HG03442 (cell line): ENCODE measurements at regions not wholly inside any gene's neighbourhood (a gene's known extent, or its start where the extent isn't known, plus 50 kb on each side); places are given as distances from the start of the nearest gene placed in this dataset.

Experiments
- ATAC-seq: cut with Tn5 transposase; IDR thresholded peaks from one replicate; pipeline ENCODE4 v1.9.1; 2021; ENCODE audit warnings: mild to moderate bottlenecking, moderate library complexity; ENCODE audit not compliant: unreplicated experiment

DNA sequence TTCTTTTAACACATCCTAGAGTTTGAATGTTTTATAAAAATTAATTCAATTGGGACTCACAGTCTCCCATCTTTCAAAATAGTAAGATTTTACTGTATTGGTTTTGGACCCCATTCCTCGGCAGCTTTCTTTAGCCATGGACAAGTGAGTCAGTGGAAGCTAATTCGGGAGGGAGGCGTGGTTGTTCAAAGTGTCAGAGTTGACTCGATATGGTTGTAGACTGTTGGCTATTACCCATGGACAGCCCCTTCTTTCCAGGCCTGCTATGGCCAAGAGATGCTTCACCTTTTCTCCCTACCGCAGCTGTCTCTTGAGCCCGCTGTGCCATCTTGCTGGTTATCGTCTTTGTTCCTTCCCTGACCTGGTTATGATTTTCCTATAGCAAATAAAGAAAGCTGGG lies 243.0 kb downstream of the CD83 start:
- no peak for ATAC-seq

- ATAC-seq: no peak
These were observed 243.7 kb downstream of the CD83 start for GRCh38 chr6:14361297-14361696.

- ATAC-seq: no peak
These were observed 244.5 kb downstream of the CD83 start for GRCh38 chr6:14361956-14362587.

GRCh38 chr6:14364370-14364769 lies 246.8 kb downstream of the CD83 start:
- ATAC-seq: no peak

- no peak for ATAC-seq
These were observed 247.8 kb downstream of the CD83 start for GRCh38 chr6:14365393-14365792.

GRCh38 chr6:14366315-14366714 lies 248.7 kb downstream of the CD83 start:
- no peak for ATAC-seq

GRCh38 chr6:14366872-14367271 lies 249.3 kb downstream of the CD83 start:
- ATAC-seq: no peak

- no peak for ATAC-seq
These were observed 249.7 kb downstream of the CD83 start for GRCh38 chr6:14367296-14367695.

GRCh38 chr6:14369717-14370116 lies 252.1 kb downstream of the CD83 start:
- no peak for ATAC-seq

DNA sequence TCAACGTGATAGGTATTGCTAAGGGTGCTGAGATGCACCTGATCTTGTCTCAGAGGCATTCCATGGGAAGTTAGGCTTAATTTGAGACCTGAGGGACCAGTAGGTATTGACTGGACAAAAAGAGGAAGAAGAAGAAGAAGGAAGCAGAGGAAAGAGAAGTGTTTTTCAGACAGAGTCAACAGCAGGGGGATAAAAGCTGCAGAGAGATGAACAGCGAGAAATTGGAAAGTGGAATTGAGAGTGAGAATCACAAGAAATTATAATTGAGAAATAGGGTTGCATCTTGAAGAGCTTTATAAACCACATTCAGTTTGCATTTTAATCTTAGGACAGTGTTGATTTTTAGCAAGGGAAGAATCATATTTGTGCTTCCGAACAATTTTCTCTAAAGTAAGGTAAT lies 254.0 kb downstream of the CD83 start:
- ATAC-seq: no peak

- no peak for ATAC-seq
These were observed 255.3 kb downstream of the CD83 start for GRCh38 chr6:14372734-14373489.

DNA sequence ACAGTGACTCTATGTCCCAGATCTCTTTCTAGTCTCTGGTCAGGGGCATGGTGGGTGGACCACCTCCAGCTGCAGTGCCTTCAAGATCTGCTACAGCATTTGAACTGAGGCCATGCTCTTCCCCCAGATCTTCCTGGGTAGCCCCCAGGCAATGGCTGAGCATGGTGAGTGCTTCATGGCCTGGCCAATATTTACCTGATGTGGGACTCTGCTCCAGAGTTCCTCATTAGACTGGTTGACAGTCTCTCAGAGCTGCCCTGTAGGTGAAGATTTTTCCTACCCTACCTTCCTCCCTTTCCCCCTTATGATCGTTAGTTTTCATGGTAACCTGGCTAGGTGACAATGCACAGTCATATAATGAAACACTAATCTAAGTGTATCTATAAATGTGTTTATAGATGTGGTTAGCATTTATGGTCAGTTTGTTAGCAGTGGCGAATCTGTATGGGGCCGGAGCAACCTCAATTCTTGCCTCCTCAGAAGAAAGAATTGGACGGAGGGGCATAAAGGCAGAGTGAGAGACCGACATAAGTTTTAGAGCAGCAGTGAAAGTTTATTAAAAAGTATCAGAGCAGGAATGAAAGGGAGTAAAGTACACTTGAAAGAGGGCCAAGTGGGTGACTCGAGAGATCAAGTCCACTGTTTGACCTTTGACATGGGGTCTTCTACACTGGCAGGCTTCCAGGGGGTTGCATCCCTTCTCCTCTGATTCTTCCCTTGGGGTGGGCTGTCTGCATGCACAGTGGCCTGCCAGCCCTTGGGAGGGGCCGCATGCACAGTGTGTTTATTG lies 256.3 kb downstream of the CD83 start:
- ATAC-seq: no peak

- no peak for ATAC-seq
These were observed 258.4 kb downstream of the CD83 start for GRCh38 chr6:14375930-14376329.

- ATAC-seq: no peak
These were observed 262.0 kb downstream of the CD83 start for GRCh38 chr6:14379568-14379967.

DNA sequence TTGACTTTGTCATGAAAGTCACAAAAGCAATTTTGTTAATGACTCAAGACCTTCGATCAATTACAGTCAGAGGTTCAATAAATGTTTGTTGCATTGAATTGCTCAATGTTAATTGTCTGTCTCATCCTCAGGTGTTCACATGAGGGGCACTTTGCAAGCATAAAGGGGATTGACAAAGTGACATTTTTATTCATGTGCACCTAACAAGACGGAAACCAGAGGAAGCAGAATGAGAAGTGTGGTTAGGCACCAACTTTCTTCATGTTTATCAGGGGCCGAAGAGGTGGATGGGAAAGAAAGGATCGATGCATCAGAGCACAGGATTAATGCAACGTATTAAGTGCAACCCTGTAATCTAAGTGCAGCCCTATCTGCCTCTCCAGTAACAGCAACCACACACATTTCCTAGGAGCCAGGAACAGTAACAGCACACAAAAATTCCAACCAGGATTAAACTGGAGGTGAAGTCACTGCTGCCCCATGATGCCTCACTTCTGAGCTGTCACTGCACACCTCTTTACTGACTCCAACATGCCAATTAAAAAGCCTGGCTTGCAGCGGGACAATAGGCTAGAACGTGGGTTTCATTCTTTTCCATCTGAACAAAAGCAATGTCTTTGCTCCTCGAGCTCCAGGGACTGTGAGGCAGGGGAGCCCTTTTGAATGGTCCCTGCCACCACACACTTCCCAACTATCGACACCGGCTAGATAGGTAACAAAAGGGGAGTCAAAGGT lies 262.7 kb downstream of the CD83 start:
- ATAC-seq: no peak

DNA sequence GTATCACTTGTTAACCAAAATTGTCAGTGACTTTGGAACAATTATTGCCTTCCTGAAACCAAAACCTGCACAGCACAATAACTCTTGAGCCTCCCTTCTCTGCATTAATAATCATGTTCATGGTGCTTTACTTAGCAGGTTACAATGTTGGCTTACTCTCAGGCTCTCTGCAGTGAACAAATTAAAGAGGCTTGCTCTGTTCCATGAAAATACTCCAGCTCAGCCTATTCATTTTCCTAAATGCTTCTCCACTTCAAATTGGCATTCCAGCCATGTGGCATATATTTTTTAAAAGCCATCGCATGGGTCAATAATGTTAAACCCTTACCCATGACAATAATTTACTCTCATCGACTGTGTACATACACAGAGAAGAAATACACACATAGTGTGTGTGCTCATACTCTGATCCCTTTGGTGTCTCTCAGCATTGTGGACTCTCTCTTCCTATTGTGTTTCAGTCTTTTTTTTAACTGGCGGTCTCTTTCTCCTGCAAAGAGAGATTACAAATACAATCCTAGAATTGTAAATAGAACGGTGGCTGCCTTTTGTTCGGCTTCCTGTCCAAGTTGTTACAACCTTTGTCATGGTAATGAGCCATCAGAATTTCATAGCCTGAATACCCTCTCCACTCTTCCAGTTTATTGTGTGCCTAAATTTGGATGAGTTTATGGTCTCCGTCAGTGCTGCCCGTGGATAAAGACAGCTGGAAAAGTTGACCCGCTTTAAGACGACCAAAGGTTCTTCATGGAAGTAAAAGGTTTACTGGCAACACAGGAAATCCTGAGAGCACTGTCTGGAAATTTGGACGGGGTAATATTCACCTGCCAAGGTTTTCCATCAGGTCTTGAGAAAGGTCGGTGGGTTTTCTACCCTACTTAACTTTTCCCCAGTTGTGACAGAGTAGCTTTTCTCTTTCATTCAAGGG lies 263.6 kb downstream of the CD83 start:
- no peak for ATAC-seq

DNA sequence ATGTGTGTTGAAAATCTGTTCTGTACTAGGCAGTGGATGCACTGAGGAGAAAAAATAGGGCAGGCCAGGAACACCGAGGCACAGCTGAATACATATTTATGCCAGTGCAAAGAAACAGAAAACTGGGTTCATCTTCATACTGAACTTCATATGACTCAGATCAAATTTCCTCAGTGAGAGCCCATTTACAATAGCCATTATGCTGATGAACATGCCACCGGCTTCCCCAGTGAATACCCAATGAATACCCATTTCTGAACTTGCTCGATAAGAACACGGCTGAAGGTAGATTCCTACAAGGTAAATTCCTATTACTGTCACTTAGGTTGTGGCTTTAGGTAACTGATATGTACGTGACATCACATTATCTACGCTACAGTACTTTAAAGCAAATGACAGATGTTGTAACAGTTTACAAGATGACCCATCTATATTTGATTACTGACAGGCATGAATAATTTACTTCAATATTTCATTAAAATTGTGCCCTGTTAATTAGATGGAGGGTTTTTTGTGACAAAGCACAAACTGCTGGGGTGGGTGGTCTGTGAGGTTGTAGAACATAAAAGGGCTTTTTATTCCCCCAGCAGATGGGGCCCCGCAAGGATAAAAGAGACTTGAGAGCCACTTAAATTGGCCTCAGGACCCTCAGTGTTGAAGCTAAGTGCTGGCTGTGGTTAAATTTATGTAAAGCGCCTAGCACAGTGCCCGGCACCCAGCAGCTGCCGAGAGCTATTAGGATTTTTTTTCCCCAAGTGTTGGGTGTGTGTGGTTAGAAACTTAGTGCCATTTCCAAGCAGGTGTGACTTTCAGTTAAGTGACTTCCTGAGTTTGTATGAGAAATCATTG lies 264.5 kb downstream of the CD83 start:
- no peak for ATAC-seq

DNA sequence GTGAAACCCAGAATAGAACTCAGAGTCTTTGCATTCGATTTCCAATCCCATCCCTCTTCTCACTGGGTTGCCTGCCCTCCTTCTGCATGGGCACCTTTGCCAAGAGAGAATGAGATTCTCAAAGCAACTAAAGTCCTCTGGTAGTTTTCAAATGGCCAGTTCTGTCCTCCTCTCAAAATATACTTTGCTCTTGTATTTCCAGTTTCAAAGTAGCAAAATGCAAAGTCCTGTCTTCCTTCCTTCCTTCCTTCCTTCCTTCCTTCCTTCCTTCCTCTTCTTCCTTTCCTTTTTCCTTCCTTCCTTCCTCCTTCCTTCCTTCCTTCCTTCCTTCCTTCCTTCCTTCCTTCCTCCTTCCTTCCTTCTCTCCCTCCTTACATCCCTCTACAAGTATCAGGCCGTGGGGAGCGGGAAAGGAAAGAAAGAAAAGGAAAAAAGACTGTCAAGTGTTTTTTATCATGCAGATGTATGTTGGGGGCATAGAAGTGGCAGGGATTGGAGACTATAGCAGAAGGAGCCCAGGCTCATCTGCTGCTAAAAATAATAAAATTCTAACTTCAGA lies 265.2 kb downstream of the CD83 start:
- ATAC-seq: no peak
